HFFc6 (cell line): ENCODE measurements at regions not wholly inside any gene's neighbourhood (a gene's known extent, or its start where the extent isn't known, plus 50 kb on each side); places are given as distances from the start of the nearest gene placed in this dataset.

Experiments
- DNase-seq: peaks from one replicate; pipeline ENCODE4 v3.0.0-alpha.2; 2018
- H3K27ac Mint-ChIP-seq: 2 replicates; pipeline ENCODE4 v1.8.0; 2020; ENCODE audit warnings: mild to moderate bottlenecking, mixed read lengths
- H3K27me3 Mint-ChIP-seq: 2 replicates; pipeline ENCODE4 v1.8.0; 2021; ENCODE audit warnings: mild to moderate bottlenecking, moderate library complexity, mixed read lengths; ENCODE audit not compliant: insufficient read depth
- H3K36me3 Mint-ChIP-seq: 2 replicates; pipeline ENCODE4 v1.8.0; 2021; ENCODE audit warnings: low read depth, mixed read lengths
- H3K4me1 Mint-ChIP-seq: 2 replicates; pipeline ENCODE4 v1.8.0; 2020; ENCODE audit warnings: low read depth, mixed read lengths
- H3K4me3 Mint-ChIP-seq: 2 replicates; pipeline ENCODE4 v1.8.0; 2020; ENCODE audit warnings: mild to moderate bottlenecking, moderate library complexity, mixed read lengths
- H3K9me3 Mint-ChIP-seq: 2 replicates; pipeline ENCODE4 v1.8.0; 2020; ENCODE audit warnings: mild to moderate bottlenecking, mixed read lengths
- CTCF ChIP-seq: fragments of 200-600 bp; sonication (generic); IDR thresholded peaks from 2 replicates; pipeline ENCODE4 v1.5.0; 2021; ENCODE audit warnings: antibody characterized with exemption, mild to moderate bottlenecking

GRCh38 chr10:81007872-81008271, 470.2 kb downstream of the SH2D4B start:
- no peaks in the 10 kb centered on the region for H3K27me3 Mint-ChIP-seq
- no peak for TF ChIP-seq CTCF
- no peaks in the 10 kb centered on the region for H3K36me3 Mint-ChIP-seq
- DNase-seq = no peak
- H3K4me3 Mint-ChIP-seq = no peak overlapping the region
- H3K9me3 Mint-ChIP-seq = peaks cover 31% of the 10 kb centered on the region
- H3K27ac Mint-ChIP-seq = no peak overlapping the region
- H3K4me1 Mint-ChIP-seq = no peaks in the 10 kb centered on the region

- Mint-ChIP-seq H3K36me3 (no peaks in the 10 kb centered on the region), H3K9me3 (peaks cover 30% of the 10 kb centered on the region), H3K4me3 (no peak overlapping the region), H3K27ac (no peak overlapping the region), H3K4me1 (no peaks in the 10 kb centered on the region), H3K27me3 (no peaks in the 10 kb centered on the region)
- TF ChIP-seq CTCF = no peak
- no peak for DNase-seq
Measured at GRCh38 chr10:81008726-81009125, 471.0 kb downstream of the SH2D4B start.

GRCh38 chr10:81009296-81009695, 471.6 kb downstream of the SH2D4B start:
- Mint-ChIP-seq H3K4me3 (no peak overlapping the region), H3K36me3 (no peaks in the 10 kb centered on the region), H3K27ac (no peak overlapping the region), H3K27me3 (no peaks in the 10 kb centered on the region), H3K4me1 (no peaks in the 10 kb centered on the region), H3K9me3 (peaks cover 24% of the 10 kb centered on the region)
- DNase-seq = no peak
- TF ChIP-seq CTCF = no peak

DNA sequence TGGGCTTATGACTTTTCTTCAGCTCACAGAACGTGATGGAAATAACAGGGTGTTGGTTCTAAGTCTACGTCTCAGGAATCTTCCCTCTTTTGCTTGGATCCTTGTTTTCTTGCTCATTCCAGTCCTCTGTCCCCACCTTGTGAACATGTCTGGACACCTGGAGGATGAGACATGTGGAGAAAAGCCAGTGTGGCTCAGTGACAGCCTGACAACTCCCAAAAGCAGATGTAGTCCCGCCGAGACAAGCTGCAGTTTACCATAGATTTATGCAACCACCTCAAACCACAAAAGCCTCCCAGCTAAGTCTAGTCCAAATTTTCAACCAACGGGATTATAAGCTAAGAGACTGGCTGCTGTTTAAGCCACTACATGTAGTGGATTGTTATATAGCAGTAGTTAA, 476.1 kb downstream of the SH2D4B start:
- Mint-ChIP-seq H3K4me1 (no peaks in the 10 kb centered on the region), H3K9me3 (0 out of 2 replicates have a peak, but pooled peaks cover 8% of the 10 kb centered on the region), H3K36me3 (no peaks in the 10 kb centered on the region), H3K4me3 (no peak overlapping the region), H3K27ac (no peak overlapping the region), H3K27me3 (no peaks in the 10 kb centered on the region)
- DNase-seq = no peak
- no peak for TF ChIP-seq CTCF

GRCh38 chr10:81019029-81019890, 481.6 kb downstream of the SH2D4B start:
- peak; percentile 78 for TF ChIP-seq CTCF
- H3K4me1 Mint-ChIP-seq = no peaks in the 10 kb centered on the region
- no peaks in the 10 kb centered on the region for H3K36me3 Mint-ChIP-seq
- H3K27me3 Mint-ChIP-seq = no peaks in the 10 kb centered on the region
- no peak overlapping the region for H3K27ac Mint-ChIP-seq
- DNase-seq = peak; percentile 41
- no peak overlapping the region for H3K4me3 Mint-ChIP-seq
- no peaks in the 10 kb centered on the region; the same call in 1 of the 2 replicates for H3K9me3 Mint-ChIP-seq
